ENCODE measurements at regions not wholly inside any gene's neighbourhood (a gene's known extent, or its start where the extent isn't known, plus 50 kb on each side); places are given as distances from the start of the nearest gene placed in this dataset.

DNA sequence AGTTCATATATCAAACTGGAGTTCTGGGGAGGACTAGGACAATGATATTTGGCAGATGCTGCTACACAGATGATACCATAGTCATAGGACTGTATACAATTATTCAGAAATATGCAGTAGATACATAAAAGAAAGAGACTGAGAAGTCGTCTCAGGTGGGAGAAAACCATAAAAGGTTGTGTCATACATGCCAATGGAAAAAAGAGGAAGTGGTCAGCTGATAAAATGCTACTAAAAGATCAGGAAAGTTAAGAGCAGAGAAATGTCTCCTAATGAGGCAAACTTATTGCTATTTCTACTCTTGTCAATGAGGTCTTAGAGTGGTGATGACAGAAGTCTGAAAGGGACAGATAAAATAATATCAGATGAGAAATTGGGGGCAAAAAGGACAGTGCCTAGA, 407.6 kb downstream of the COL12A1 start:
- TF ChIP-seq CTCF (IDR thresholded peaks at IDR 0.05; ENCODE audit: insufficient read depth, missing control alignments), result no peak
- DNase-seq (ENCODE audit: insufficient read length, low spot score) (no peak), FAIRE-seq (no peak)

DNA sequence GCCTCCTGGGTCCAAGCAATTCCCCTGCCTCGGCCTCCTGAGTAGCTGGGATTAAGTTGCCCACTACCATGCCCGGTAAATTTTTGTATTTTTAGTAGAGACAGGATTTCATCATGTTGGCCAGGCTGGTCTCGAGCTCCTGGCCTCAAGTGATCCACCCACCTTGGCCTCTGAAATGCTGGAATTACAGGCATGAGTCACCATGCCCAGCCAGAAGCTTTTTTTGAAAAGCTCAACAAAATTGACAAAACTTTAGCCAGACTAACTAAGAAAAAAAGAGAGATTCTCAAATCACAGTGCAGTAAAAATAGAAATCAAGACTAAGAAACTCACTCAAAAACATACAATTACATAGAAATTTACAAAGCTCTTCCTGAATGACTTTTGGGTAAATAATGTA, 420.6 kb downstream of the COL12A1 start:
- no peak for FAIRE-seq
- no peak for DNase-seq (ENCODE audit: insufficient read length, low spot score)

GRCh38 chr6:74782346-74782745, 423.5 kb downstream of the COL12A1 start:
- no peak for TF ChIP-seq CTCF (IDR thresholded peaks at IDR 0.05; ENCODE audit: insufficient read depth, missing control alignments)
- FAIRE-seq, result no peak
- DNase-seq (ENCODE audit: insufficient read length, low spot score), result no peak

More for the DNA sequence above, 420.6 kb downstream of the COL12A1 start:
- no peak for TF ChIP-seq CTCF (IDR thresholded peaks at IDR 0.05; ENCODE audit: insufficient read depth, missing control alignments)

GRCh38 chr6:74780831-74781230, 425.0 kb downstream of the COL12A1 start:
- DNase-seq (ENCODE audit: insufficient read length, low spot score) (no peak), FAIRE-seq (no peak)
- TF ChIP-seq CTCF (IDR thresholded peaks at IDR 0.05; ENCODE audit: insufficient read depth, missing control alignments), result no peak

- FAIRE-seq, result no peak
- no peak for DNase-seq (ENCODE audit: insufficient read length, low spot score)
- no peak for TF ChIP-seq CTCF (IDR thresholded peaks at IDR 0.05; ENCODE audit: insufficient read depth, missing control alignments)
These were observed 437.1 kb downstream of the COL12A1 start for GRCh38 chr6:74768738-74769137.

DNA sequence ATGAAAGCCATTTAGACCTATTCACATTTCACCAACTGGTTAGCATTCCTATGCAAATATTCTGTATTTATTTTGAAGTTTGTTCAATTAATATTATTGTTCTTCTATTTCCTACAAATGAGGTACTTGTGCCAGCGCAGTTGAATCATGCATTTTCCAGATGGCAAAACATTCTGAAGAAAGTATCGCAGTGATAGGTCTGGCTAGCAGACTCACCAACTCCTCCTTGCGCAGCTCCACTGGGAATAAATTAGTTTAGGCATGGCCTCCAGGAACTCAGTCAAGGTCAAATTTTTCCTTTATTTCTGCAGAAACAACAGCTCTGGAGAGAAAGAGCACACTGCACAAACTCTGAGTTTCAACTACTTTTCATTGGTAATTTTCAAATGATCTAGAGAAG, 437.7 kb downstream of the COL12A1 start:
- no peak for DNase-seq (ENCODE audit: insufficient read length, low spot score)
- FAIRE-seq, result no peak
- TF ChIP-seq CTCF (IDR thresholded peaks at IDR 0.05; ENCODE audit: insufficient read depth, missing control alignments), result no peak

DNA sequence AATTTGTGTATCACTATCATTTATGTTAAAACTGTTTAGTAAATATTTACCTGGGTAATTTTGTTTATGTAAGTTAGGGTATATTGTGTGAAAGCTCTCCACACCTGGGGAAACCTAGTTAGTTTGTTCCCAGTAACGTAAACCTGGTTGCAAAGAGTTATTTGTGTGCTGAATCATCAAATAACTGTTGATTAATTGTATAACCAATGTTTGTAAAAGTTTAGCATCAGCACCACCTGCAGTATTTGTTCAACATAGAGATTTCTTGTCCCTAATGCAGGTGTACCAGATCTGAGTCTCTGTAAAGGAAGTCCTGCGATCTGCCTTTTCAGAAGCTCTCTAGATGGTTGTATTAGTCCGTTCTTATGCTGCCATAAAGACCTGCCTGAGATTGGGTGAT, 440.4 kb downstream of the COL12A1 start:
- DNase-seq (ENCODE audit: insufficient read length, low spot score) (no peak), FAIRE-seq (no peak)
- TF ChIP-seq CTCF (IDR thresholded peaks at IDR 0.05; ENCODE audit: insufficient read depth, missing control alignments), result no peak

Data from D721Med (cell line).